ENCODE measurements at regions not wholly inside any gene's neighbourhood (a gene's known extent, or its start where the extent isn't known, plus 50 kb on each side); places are given as distances from the start of the nearest gene placed in this dataset.

DNA sequence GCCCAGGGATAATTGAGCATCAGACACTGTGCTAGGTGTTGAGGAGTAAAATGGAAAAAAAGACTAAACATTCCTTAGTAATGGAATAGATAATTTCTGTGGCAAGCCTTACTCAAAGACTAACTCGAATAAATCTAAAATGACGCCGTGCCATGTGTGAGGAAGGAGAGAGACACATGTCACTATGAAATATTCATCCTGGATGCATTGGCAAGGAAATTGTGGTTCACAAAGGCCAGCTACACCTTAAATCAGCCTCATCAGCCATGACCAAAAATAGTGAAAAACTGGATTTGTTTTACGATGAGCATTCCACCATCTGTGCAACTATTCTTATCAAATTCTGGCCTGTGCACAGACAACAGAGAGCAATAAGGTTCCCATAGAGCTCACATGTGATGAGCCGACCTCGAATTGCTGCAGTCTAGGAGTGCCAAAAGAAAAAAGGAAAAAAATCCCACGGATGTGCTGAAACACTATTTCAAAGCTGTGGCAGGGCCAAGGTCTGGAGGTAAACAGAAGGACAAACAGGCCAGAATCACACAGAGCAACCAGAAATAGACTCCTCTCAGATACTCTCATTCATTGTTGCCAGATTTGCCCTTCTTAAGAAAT lies 505.7 kb downstream of the EFNB2 start:
- TF ChIP-seq CTCF (IDR thresholded peaks at IDR 0.05), result no peak
- TF ChIP-seq EP300 (IDR thresholded peaks at IDR 0.05), result no peak

All from esophagus muscularis mucosa (tissue), 3 donors.